Inferior parietal cortex (tissue), 1 donor: ENCODE measurements at regions not wholly inside any gene's neighbourhood (a gene's known extent, or its start where the extent isn't known, plus 50 kb on each side); places are given as distances from the start of the nearest gene placed in this dataset.
A peak's percentile ranks its signal among the peaks of the same experiment; 100 is the strongest.
"Not testable (repeated sequence)": the region's sequence is repeated elsewhere in the genome, so short reads cannot be mapped to it uniquely, and the experiment has no call there.

Experiments used
- DNase-seq: peaks from one replicate; pipeline ENCODE4 v3.0.0-alpha.2; 2016; ENCODE audit errors: extremely low spot score

GRCh38 chr1:37317870-37318467 is 156.4 kb upstream of the ZC3H12A start:
- no peak for DNase-seq

- no peak for DNase-seq
These were observed 155.9 kb upstream of the ZC3H12A start for GRCh38 chr1:37318490-37318889.

GRCh38 chr1:37319284-37319683 is 155.1 kb upstream of the ZC3H12A start:
- no peak for DNase-seq

- no peak for DNase-seq
These were observed 150.6 kb upstream of the ZC3H12A start for GRCh38 chr1:37323486-37324377.

- peak; percentile 78 for DNase-seq
These were observed 149.4 kb upstream of the ZC3H12A start for GRCh38 chr1:37325010-37325409.

- no peak for DNase-seq
These were observed 148.6 kb upstream of the ZC3H12A start for GRCh38 chr1:37325509-37326437.

- no peak for DNase-seq
These were observed 142.3 kb upstream of the ZC3H12A start for GRCh38 chr1:37332126-37332525.

- DNase-seq: peak; percentile 84
These were observed 135.7 kb upstream of the ZC3H12A start for GRCh38 chr1:37338658-37339057.

GRCh38 chr1:37342736-37343135 is 131.6 kb upstream of the ZC3H12A start:
- no peak for DNase-seq

- no peak for DNase-seq
These were observed 127.2 kb upstream of the ZC3H12A start for GRCh38 chr1:37347104-37347649.

GRCh38 chr1:37353871-37354270 is 120.5 kb upstream of the ZC3H12A start:
- no peak for DNase-seq

GRCh38 chr1:37354876-37355650 is 119.3 kb upstream of the ZC3H12A start:
- no peak for DNase-seq

GRCh38 chr1:37358992-37359391 is 115.4 kb upstream of the ZC3H12A start:
- no peak for DNase-seq

GRCh38 chr1:37360011-37360410 is 114.4 kb upstream of the ZC3H12A start:
- no peak for DNase-seq

GRCh38 chr1:37362594-37363385 is 111.6 kb upstream of the ZC3H12A start:
- DNase-seq: peak; percentile 22

GRCh38 chr1:37363535-37363934 is 110.8 kb upstream of the ZC3H12A start:
- DNase-seq: no peak

GRCh38 chr1:37368665-37369315 is 105.6 kb upstream of the ZC3H12A start:
- not testable (repeated sequence) for DNase-seq

- no peak for DNase-seq
These were observed 102.1 kb upstream of the ZC3H12A start for GRCh38 chr1:37372302-37372701.

- DNase-seq: no peak
These were observed 101.7 kb upstream of the ZC3H12A start for GRCh38 chr1:37372711-37373110.

GRCh38 chr1:37373413-37373812 is 101.0 kb upstream of the ZC3H12A start:
- DNase-seq: no peak
